ENCODE measurements at regions not wholly inside any gene's neighbourhood (a gene's known extent, or its start where the extent isn't known, plus 50 kb on each side); places are given as distances from the start of the nearest gene placed in this dataset.

- TF ChIP-seq TOX (CRISPR knock-in tag; IDR thresholded peaks at IDR 0.05; ENCODE audit: borderline replicate concordance) (no peak), ZNF565 (CRISPR knock-in tag; conservative IDR thresholded peaks at IDR 0.05; ENCODE audit: low read depth) (no peak), ARNTL (CRISPR knock-in tag; IDR thresholded peaks at IDR 0.05; ENCODE audit: borderline replicate concordance, low read depth) (no peak)
Measured at GRCh38 chr11:134913999-134914590, 502.1 kb upstream of the B3GAT1 start.
